VCaP (cell line): ENCODE measurements at regions not wholly inside any gene's neighbourhood (a gene's known extent, or its start where the extent isn't known, plus 50 kb on each side); places are given as distances from the start of the nearest gene placed in this dataset.

ENCODE experiments used
- H3K27ac ChIP-seq: fragments of 450-650 bp; 2 replicates; pipeline ENCODE4 v1.5.1; 2017
- CTCF ChIP-seq: fragments of 450-650 bp; conservative IDR thresholded peaks from 2 replicates; pipeline ENCODE4 v1.5.1; 2017; ENCODE audit warnings: mild to moderate bottlenecking, moderate library complexity

- H3K27ac ChIP-seq: no peak overlapping the region
- TF ChIP-seq CTCF: no peak
These were observed 350.6 kb upstream of the RAG2 start for GRCh38 chr11:36948460-36949127.

- peak; percentile 76 for TF ChIP-seq CTCF
- H3K27ac ChIP-seq: no peak overlapping the region
These were observed 347.3 kb upstream of the RAG2 start for GRCh38 chr11:36945384-36945783.

GRCh38 chr11:36933481-36933880 is 335.4 kb upstream of the RAG2 start:
- TF ChIP-seq CTCF: no peak
- no peak overlapping the region for H3K27ac ChIP-seq

- H3K27ac ChIP-seq: no peak overlapping the region
- no peak for TF ChIP-seq CTCF
These were observed 333.1 kb upstream of the RAG2 start for GRCh38 chr11:36931139-36931538.

- no peak for TF ChIP-seq CTCF
- no peak overlapping the region for H3K27ac ChIP-seq
These were observed 332.2 kb upstream of the RAG2 start for GRCh38 chr11:36930256-36930655.

GRCh38 chr11:36929401-36929800 is 331.4 kb upstream of the RAG2 start:
- no peak overlapping the region for H3K27ac ChIP-seq

GRCh38 chr11:36928621-36929020 is 330.6 kb upstream of the RAG2 start:
- TF ChIP-seq CTCF: no peak
- H3K27ac ChIP-seq: no peak overlapping the region

More at GRCh38 chr11:36929401-36929800, 331.4 kb upstream of the RAG2 start:
- no peak for TF ChIP-seq CTCF
